ENCODE measurements at regions not wholly inside any gene's neighbourhood (a gene's known extent, or its start where the extent isn't known, plus 50 kb on each side); places are given as distances from the start of the nearest gene placed in this dataset.
"Not testable (repeated sequence)": the region's sequence is repeated elsewhere in the genome, so short reads cannot be mapped to it uniquely, and the experiment has no call there.

DNA sequence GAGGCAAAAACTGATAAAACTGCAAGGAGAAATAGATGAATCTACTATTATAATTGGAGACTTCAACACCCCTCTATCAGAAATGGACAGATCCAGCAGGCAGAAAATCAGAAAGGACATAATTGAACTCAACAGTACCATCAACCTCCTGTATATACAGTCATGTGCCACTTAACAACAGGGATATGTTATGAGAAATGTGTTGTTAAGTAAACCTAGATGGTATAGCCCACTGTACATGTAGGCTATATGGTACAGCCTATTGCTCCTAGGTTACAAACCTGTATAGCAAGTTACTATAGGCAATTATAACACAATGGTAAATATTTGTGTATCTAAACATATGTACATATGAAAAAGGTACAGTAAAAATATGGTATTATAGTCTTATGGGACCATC lies 66.8 kb upstream of the PHF21A start:
- in situ Hi-C loops (cut with HindIII; ENCODE audit: low sequenced_read_pairs) = no loop called here

GRCh38 chr11:46183819-46184218 lies 62.6 kb upstream of the PHF21A start:
- in situ Hi-C loops (cut with HindIII; ENCODE audit: low sequenced_read_pairs) = no loop called here

DNA sequence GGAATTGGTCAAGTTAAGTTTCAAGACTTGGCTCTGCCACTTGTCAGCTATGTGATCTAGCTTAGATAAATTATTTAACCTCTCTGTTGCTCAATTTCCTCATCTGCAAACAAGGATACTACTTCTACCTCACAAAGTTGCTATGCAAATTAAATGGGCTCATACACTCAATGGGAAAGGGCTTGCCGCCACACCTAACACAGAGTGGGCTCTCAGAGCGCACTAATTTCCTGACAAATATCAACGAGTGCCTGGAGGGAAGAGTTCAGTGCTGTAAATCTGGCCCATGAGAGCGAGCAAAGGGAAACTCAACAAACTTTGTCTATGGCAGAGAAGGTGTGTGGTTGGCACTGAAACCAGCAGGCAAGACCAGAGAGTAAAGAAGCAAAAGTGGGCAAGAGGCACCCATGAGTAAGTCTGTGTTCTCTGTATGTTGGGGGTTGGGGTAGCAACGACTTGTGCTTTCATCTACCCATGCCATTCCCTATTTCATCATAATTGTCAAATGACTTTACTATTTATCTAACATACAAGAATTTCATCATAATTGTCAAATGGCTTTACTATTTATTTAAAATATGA lies 60.7 kb upstream of the PHF21A start:
- in situ Hi-C loops (cut with HindIII; ENCODE audit: low sequenced_read_pairs) = no loop called here

DNA sequence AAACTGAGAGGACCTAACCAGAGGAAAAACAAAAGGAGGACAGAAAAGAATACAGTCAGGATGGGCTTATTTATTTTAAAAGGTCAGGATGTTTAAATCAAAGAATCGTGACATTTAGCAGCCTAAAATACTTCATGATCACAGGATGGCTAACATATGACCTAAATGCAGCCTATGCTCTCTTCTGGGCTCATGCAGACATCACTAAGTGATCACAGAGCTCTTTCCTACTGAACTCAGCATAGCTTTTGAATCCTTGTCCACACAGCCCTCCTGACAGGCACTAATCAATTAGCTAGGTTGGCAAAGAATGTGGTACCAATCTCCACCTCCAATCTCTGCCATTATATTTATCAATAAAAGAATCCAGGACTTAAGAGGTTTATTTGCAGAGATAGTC lies 60.1 kb upstream of the PHF21A start:
- in situ Hi-C loops (cut with HindIII; ENCODE audit: low sequenced_read_pairs) = no loop called here

DNA sequence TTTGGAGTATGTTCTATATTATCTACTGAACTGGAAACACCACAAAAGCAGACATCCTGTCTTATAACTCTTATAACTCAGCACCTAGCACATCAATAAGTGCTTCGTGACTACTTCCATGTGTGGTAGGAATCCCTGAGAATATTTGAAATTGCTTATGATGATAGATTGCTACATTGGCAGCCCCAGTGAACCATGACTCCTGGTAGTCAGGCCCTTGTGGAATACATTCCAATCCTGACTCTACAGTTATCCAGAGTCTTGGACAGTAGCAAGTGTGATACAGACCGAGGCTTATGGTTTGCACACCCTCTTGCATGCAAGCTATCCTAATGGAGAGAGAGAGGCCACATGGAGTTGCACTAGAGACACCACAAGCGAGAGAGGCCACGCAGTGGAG lies 59.5 kb upstream of the PHF21A start:
- in situ Hi-C loops (cut with HindIII; ENCODE audit: low sequenced_read_pairs) = no loop called here

DNA sequence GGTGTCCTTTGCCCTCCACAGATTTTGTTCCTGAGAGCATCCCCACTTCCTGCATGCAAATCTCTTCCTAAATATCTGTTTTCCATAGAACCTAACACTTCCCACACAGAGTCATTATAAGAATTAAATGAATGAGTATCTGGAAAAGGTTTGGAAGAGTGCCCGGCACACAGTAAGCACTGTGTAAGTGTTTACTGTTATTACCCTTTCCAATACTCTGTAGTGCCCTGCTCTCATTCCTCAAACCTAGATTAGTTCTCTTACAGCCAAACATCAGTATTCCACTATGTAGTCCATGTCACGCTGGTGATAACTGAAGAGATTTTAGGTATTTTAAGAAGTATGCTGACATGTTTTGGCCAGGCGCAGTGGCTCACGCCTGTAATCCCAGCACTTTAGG lies 57.3 kb upstream of the PHF21A start:
- in situ Hi-C loops (cut with HindIII; ENCODE audit: low sequenced_read_pairs) = no loop called here

DNA sequence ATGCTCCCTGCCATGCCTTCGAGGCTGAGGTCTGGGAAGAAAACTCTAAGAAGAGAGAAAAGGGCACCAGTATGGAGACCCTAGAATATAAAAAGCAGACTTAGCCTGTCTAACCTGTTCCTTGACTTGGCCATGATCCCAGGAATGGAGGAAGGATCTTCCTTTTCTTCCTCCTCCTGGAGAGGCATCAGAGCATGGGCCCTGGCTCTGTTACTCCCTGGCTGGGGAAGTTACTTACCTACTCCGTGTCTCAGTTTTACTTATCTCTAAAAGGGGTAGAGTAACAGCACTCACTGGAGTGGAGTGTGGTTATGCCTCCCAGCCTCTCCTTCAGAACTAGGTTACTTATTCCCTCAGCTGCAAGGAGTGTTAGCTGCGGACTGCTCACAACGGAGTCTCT lies 55.2 kb upstream of the PHF21A start:
- in situ Hi-C loops (cut with HindIII; ENCODE audit: low sequenced_read_pairs) = no loop called here

DNA sequence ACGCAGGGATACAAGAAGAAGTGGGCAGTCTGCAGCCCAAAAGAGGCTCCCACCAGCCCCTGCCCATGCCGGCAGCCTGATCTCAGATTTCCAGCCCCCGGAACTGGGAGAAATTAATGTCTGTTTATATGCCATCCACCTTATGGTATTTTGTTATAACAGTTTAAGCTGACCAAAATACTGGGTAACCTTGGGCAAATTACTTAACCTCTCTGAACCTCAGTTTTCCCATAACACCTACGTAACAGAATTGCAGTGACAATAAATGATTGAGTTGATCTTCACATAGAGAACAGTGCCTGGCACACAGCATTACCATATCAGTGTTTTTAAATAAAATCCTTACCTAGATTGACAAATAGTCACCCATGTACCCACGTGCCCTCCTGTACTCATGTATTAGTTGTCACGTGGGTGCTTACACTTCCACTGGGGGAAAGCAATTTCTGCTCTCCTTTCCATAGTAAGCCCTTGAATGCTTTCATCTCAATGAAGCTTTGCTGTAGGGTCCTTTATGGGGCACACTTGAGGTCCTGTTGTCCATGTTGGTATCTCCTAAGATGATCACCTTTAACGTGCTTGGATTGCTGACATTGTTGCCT lies 54.2 kb upstream of the PHF21A start:
- in situ Hi-C loops (cut with HindIII; ENCODE audit: low sequenced_read_pairs) = no loop called here

DNA sequence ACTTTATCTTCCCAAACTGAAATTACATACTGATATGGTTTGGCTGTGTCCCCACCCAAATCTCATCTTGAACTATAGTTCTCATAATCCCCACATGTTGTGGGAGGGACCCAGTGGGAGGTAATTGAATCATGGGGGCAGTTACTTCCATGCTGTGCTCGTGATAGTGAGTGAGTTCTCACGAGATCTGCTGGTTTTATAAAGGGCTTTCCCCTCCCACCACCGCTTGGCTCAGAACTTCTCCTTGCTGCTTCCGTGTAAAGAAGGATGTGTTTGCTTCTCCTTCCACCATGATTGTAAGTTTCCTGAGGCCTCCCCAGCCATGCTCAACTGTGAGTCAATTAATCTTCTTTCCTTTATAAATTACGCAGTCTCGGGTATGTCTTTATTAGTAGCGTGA lies 50.4 kb upstream of the PHF21A start:
- in situ Hi-C loops (cut with HindIII; ENCODE audit: low sequenced_read_pairs) = not testable (repeated sequence)
